HG03442 (cell line): ENCODE measurements at regions not wholly inside any gene's neighbourhood (a gene's known extent, or its start where the extent isn't known, plus 50 kb on each side); places are given as distances from the start of the nearest gene placed in this dataset.
"Not testable (repeated sequence)": the region's sequence is repeated elsewhere in the genome, so short reads cannot be mapped to it uniquely, and the experiment has no call there.

ENCODE experiments used
- ATAC-seq: cut with Tn5 transposase; IDR thresholded peaks from one replicate; pipeline ENCODE4 v1.9.1; 2021; ENCODE audit warnings: mild to moderate bottlenecking, moderate library complexity; ENCODE audit not compliant: unreplicated experiment

- ATAC-seq, result not testable (repeated sequence)
Measured at GRCh38 chr6:12542319-12543115, 174.1 kb upstream of the PHACTR1 start.

- ATAC-seq, result no peak
Measured at GRCh38 chr6:12543953-12544352, 172.6 kb upstream of the PHACTR1 start.

DNA sequence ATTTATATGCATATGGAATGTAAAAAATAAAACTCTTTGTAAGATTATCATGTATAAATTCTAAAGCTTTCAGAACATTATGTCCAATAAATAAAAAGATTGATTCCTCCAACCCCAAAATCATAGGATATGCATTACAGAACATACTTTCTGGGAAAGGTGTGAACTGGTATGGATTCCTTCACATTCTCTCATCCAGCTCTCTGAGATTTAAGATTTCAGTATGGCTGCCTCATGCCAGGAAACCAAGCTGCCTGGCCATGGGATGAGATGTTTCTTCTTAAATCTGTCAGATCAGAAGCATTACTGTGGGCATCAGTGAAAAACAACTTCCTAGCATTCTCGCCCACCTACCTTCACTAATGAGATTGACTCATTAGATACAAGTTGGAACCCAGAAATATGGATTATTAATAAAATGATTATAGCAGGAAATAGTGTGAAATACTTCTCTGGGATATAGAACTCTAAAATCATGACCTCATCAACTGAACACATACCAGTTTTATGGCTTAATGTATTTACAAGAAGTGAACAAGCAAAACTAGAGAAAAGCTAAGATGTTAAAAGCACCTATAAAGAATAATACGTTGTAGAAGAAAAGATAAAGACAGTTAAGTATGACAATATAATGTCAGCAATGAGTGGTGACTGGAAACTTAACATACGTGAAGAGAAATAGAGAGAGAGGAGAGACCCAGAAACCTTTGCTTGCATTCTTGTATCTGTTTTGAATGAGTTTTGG lies 171.6 kb upstream of the PHACTR1 start:
- no peak for ATAC-seq

GRCh38 chr6:12545619-12546409 lies 170.8 kb upstream of the PHACTR1 start:
- no peak for ATAC-seq

DNA sequence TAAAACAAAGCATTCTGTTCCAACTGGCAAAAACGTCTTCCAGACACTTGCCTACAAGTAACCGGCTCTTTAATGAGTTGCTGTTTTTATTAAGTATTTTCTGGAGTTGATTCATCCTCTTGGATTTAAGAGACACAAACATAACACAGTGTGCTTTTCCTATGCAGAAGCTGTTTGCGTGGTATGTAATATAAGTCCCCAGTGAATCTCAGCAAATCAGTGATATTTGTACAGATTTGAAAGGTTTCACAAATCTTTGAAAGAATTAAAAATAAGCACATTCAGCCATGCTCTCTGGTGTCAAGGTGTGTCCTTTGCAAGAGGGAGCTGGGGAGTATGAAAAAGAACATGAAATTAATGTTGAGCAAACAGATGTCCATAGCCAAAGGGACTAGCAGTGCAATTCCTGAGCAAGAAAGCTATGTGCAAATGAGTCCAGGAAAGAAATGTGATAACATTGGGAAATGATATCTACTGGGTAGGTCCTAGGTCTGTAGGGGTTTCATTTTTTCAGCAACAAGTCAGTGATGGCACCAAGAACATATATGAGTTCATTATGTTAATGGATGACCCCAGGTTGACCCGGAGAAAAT lies 170.1 kb upstream of the PHACTR1 start:
- no peak for ATAC-seq

DNA sequence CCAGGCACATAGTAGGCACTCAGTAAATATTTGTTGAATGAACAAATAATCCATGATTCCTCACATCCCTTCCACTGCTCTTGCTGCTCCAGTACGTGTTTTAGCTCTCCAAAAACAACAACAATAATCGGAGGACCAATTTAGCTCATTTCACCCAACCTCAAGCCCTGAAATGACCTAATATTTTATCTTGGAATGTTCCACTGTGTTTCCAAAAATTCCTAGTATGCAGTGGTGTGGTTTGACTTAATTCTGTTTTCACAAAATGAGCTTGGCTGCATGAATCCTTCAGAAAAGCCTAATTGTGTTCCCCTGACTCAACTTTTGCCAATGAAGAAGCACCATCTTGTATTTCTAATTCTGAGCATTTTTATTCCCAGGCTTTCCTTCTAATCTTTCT lies 168.0 kb upstream of the PHACTR1 start:
- no peak for ATAC-seq

- ATAC-seq, result not testable (repeated sequence)
Measured at GRCh38 chr6:12549445-12549844, 167.1 kb upstream of the PHACTR1 start.

- ATAC-seq, result not testable (repeated sequence)
Measured at GRCh38 chr6:12554820-12555219, 161.7 kb upstream of the PHACTR1 start.

- ATAC-seq, result no peak
Measured at GRCh38 chr6:12555267-12555666, 161.3 kb upstream of the PHACTR1 start.

GRCh38 chr6:12555781-12556180 lies 160.8 kb upstream of the PHACTR1 start:
- no peak for ATAC-seq

- no peak for ATAC-seq
Measured at GRCh38 chr6:12557765-12558164, 158.8 kb upstream of the PHACTR1 start.

DNA sequence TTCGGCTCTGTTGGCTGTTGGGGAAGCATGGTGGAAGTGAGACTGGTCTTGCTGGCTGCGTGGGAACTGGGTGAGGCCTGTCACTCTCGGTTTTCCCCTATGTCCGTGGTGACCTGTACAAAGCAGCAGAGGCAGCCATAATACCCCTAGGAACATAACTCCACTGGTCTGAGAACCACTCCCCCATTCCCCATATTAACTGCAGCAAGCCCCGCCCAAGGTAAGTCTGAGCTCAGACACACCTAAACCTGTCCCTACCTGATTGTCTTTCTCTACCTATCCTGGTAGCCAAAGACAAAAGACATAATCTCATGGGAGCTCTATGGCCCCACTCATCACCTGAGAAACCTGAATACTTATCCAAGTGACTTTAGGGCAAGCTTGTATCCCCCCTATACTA lies 156.3 kb upstream of the PHACTR1 start:
- no peak for ATAC-seq

DNA sequence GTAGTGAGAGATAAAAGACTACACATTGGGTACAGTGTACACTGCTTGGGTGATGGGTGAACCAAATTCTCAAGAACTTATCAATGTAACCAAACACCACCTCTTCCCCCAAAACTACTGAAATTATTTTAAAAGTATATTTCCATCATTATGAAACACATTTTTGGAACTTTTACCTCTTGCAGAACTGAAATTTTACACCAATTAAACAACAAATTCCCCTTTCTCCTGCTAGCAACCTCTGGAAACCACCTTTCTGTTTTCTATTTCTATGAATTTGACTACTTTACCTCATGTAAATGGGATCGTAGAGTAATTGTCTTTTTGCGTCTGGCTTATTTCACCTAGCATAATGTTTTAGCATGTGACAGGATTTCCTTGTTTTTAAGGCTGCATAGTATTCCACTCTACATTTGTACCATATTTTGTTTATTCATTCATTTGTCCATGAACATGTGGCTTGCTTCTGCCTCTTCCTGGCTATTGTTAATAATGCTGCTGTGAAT lies 149.9 kb upstream of the PHACTR1 start:
- ATAC-seq, result no peak

DNA sequence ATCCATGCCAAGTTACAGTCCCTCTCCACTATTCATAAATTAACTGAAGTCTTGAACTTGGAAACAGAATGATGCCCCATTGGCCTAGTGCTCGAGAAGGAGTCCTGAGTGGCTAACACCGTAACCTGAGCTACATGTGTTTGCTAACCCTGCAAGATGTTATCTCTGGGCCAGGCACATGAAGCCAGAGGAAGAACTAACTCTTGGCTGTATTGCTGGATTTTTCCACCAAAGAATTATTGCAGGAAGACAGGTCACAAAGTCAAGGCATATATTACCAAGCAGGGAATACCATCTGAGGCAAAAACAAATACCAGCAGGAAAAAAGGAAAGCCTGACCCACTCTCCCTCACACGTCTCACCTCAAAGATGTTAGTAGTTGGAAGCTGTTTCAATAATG lies 148.9 kb upstream of the PHACTR1 start:
- ATAC-seq, result no peak

- ATAC-seq, result no peak
Measured at GRCh38 chr6:12569646-12570045, 146.9 kb upstream of the PHACTR1 start.

DNA sequence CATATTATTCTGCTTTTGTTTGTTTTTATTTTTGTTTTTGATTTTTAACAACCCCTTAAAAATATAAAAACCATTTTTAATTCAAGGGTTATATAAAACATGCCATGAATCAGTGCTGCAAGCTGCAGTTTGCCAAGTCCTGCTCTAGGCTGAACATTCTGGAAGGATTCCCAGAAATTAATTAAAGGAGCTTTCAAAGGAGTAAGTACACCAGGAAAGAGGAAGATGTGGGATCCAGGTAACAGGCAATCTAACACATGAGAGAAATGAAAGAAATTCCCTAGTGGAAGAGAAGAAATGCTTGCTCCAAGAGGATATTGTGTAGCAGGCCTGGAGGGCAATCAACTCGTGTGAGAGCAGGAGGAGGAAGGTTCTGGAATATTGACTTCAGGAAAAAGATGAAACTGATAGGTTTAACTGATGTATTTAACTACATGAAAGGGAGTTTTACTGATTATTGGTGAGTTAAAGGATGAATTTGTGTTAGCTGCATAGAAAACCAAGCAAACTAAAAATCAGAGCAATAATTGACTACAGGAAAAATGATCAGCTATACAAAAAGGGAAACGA lies 146.0 kb upstream of the PHACTR1 start:
- ATAC-seq, result no peak

DNA sequence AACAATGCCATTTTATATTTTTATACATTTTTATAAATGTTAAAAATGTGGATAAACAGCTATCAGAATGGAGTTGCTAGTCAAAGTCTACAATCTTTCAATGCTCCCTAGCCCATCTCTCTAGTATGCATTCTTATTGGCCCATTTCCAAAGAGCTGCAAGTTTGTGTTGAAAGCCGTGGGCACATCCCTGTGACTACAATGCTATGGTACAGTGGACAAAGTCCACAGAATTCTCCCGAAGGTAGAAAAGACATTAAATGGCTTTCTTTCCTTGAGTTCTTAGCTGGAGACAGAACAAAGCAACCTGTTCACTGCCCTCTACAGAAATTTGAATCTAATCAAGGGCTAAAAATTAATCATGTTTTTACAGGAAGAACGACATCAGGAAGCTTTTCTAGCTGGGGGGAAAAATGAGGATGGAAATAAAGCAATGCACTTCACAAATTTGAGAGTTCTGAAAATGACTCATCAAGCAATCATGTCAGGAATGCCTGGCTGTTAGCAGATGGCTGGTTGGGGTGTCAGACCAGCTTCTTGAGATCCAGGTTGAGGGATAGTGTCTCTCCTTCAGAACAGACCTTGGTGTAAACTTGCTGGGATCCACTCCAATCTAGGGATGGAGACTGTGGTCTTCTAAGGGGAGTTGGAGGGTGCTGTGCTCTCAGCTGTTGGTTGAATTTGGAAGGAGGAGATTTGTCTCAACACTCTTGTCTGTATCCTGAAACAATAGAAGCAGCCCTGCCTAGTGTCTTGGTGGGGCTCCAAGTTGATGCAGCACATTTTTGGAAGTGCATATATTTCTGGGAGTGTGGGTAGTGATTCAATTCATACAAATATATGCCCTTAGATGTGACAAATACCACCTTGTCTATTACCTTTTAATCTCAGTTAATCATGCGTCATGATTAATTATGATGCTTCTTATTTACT lies 143.4 kb upstream of the PHACTR1 start:
- ATAC-seq, result no peak

GRCh38 chr6:12575961-12576360 lies 140.6 kb upstream of the PHACTR1 start:
- no peak for ATAC-seq

DNA sequence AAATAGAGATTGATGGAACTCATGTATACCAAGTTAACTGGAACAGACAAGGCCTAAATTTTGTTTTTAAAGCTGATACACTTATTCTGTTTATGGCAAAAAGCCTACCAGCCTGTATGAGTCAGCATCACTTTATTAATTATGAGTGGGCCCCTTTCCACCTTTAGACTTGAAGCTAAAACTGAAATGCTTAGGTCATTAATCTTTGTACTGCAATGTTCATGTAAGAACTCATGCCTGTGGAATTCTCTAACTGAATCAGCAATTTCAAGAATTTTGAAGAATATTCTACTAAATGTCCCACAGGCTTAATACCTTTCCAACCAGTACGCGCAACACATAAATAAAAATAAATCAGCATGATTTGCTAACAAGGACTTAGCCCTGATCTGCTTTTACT lies 140.2 kb upstream of the PHACTR1 start:
- ATAC-seq, result no peak
